ENCODE measurements at regions not wholly inside any gene's neighbourhood (a gene's known extent, or its start where the extent isn't known, plus 50 kb on each side); places are given as distances from the start of the nearest gene placed in this dataset.

- DNase-seq (ENCODE audit: low read depth, low spot score), result no peak
- POLR2A ChIA-PET, result no interaction called here
Measured at GRCh38 chr2:23199115-23199918, 185.7 kb upstream of the KLHL29 start.

GRCh38 chr2:23200068-23200786 lies 184.8 kb upstream of the KLHL29 start:
- POLR2A ChIA-PET, result no interaction called here
- no peak for TF ChIP-seq CTCF (IDR thresholded peaks at IDR 0.05; ENCODE audit: insufficient read depth, low read length, missing control alignments)
- H3K4me3 ChIP-seq (ENCODE audit: low read depth, low read length), result no peak overlapping the region
- no peak for DNase-seq (ENCODE audit: low read depth, low spot score)
- CTCF ChIA-PET, result interaction anchor here (0.9 to 3.4 kb wide), 10 partner anchors 10 to 559 kb away, joined by 3 to 34 read pairs (median 4); no protein-coding TSS in a partner anchor

More at GRCh38 chr2:23199115-23199918, 185.7 kb upstream of the KLHL29 start:
- H3K4me3 ChIP-seq (ENCODE audit: low read depth, low read length), result no peak overlapping the region
- peak; percentile 71 for TF ChIP-seq CTCF (IDR thresholded peaks at IDR 0.05; ENCODE audit: insufficient read depth, low read length, missing control alignments)
- CTCF ChIA-PET, result interaction anchor here (0.7 to 3.4 kb wide), 17 partner anchors 9 to 562 kb away, joined by 3 to 34 read pairs (median 3); no protein-coding TSS in a partner anchor

- TF ChIP-seq CTCF (IDR thresholded peaks at IDR 0.05; ENCODE audit: insufficient read depth, low read length, missing control alignments), result no peak
- ChIA-PET CTCF (interaction anchor here (0.9 to 3.4 kb wide), 6 partner anchors 11 to 154 kb away, joined by 3 to 34 read pairs (median 4); no protein-coding TSS in a partner anchor), POLR2A (no interaction called here)
- no peak for DNase-seq (ENCODE audit: low read depth, low spot score)
- H3K4me3 ChIP-seq (ENCODE audit: low read depth, low read length), result no peak overlapping the region
Measured at GRCh38 chr2:23200787-23201114, 184.2 kb upstream of the KLHL29 start.

GRCh38 chr2:23203383-23203782 lies 181.6 kb upstream of the KLHL29 start:
- no peak for DNase-seq (ENCODE audit: low read depth, low spot score)
- no peak overlapping the region for H3K4me3 ChIP-seq (ENCODE audit: low read depth, low read length)
- ChIA-PET POLR2A (no interaction called here), CTCF (no interaction called here)
- TF ChIP-seq CTCF (IDR thresholded peaks at IDR 0.05; ENCODE audit: insufficient read depth, low read length, missing control alignments), result no peak

GRCh38 chr2:23204685-23205242 lies 180.2 kb upstream of the KLHL29 start:
- H3K4me3 ChIP-seq (ENCODE audit: low read depth, low read length), result no peak overlapping the region
- no peak for DNase-seq (ENCODE audit: low read depth, low spot score)
- CTCF ChIA-PET, result no interaction called here
- no peak for TF ChIP-seq CTCF (IDR thresholded peaks at IDR 0.05; ENCODE audit: insufficient read depth, low read length, missing control alignments)
- POLR2A ChIA-PET, result no interaction called here

GRCh38 chr2:23206650-23207049 lies 178.3 kb upstream of the KLHL29 start:
- H3K4me3 ChIP-seq (ENCODE audit: low read depth, low read length), result no peak overlapping the region
- ChIA-PET POLR2A (no interaction called here), CTCF (no interaction called here)
- no peak for TF ChIP-seq CTCF (IDR thresholded peaks at IDR 0.05; ENCODE audit: insufficient read depth, low read length, missing control alignments)
- no peak for DNase-seq (ENCODE audit: low read depth, low spot score)

Data from AG04449 (cell line).